ENCODE measurements at regions not wholly inside any gene's neighbourhood (a gene's known extent, or its start where the extent isn't known, plus 50 kb on each side); places are given as distances from the start of the nearest gene placed in this dataset.

DNA sequence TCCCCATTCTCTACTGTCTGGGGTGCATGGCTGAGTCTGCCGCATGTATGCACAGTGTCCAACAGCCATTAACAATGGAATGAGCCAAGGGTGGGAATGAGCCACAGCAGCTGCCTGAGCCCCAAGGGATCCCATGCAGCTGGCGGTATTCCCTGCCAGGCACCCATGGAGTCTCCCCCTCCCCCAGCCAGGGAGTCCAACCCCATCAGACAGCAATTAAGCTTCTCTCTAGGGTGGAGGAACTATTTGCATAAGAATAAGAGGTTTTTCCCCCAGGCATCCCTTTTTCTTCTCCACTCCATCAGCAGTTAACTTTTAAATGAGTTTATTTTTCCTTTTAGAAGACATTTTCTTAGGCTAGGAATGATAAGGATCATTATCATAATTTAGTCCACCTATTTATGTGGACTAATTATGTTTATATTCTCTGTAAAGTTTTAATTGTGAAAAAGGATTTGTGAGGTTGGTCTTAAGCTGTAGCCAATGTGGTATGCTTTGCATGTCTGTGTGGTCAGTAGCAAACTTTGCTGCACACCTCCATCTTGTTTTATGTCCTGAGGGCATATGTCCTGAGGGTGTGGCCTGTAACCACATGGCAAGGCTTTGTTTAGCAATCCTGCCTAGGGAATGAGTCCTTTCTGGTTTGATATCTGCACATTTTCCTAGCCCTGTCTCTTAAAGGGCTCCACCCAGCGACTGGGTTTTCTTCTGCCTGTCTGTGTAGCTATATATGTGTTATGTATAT is 158.9 kb upstream of the OLIG3 start:
- H3K4me3 Mint-ChIP-seq, result no peak overlapping the region
- H3K27me3 Mint-ChIP-seq (ENCODE audit: low read depth), result peaks cover 3% of the 10 kb centered on the region
- ATAC-seq (replicated peaks in 1 of 2), result no peak
- peaks cover 0 to 1% of the 10 kb centered on the region in 2 donors for H3K36me3 Mint-ChIP-seq (ENCODE audit: insufficient read depth in 2 of 2)
- H3K9me3 Mint-ChIP-seq, result no peaks in the 10 kb centered on the region
- H3K4me1 Mint-ChIP-seq (ENCODE audit: low read depth), result peaks cover 25% of the 10 kb centered on the region
- H3K27ac Mint-ChIP-seq, result no peak overlapping the region
- no peak for DNase-seq

DNA sequence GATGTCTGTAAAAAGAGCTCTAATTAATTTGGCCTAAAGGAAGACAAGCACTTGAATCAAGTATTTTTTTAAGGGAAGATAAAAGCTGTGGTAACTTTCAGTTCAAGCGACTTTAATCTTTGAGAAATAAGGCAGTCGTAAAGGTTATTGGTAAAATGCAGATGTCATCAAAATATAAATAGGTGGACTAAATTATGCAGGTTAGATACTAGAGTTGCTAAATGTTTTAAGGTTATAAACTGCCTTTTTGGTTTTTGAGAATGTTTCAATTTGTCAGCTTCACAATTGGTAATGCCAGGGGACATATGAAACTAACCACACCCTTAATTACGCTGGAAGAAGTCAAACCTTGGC is 159.5 kb upstream of the OLIG3 start:
- Mint-ChIP-seq H3K27ac (no peak overlapping the region), H3K27me3 (ENCODE audit: low read depth) (peaks cover 6% of the 10 kb centered on the region), H3K36me3 (ENCODE audit: insufficient read depth in 2 of 2) (peaks cover 0 to 1% of the 10 kb centered on the region in 2 donors), H3K9me3 (no peaks in the 10 kb centered on the region), H3K4me1 (ENCODE audit: low read depth) (peaks cover 26% of the 10 kb centered on the region), H3K4me3 (no peak overlapping the region)
- ATAC-seq (replicated peaks in 1 of 2) (no peak), DNase-seq (no peak)

DNA sequence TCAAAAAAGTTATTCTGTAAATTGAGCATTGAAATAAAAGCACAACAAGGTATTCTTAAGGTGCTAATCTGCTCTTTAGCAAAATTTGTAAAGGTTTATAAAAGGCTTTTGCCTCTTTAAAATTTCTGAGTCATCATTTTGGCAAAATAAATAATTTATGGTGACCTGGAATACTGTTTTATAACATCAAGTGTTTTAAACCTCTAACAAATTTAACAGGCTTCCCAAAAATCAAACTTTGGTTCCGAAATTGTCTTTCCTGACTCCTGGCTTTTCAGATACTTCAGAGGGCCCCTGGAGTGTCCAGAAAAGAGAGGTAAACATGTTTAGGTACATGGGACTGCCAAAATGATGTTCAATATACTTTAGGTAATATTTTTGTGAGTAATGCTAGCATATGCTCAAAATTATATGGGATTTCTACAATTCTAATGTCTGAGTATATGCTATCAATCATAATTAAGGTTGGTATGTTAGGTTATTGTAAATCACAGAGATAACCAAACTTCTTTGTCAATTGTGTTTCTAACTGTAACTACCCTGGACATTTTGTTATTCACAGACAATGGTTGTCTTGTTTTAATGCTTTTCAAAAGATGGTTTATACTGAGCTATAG is 160.3 kb upstream of the OLIG3 start:
- H3K4me3 Mint-ChIP-seq, result no peak overlapping the region
- H3K36me3 Mint-ChIP-seq (ENCODE audit: insufficient read depth in 2 of 2), result peaks cover 0 to 1% of the 10 kb centered on the region in 2 donors
- H3K9me3 Mint-ChIP-seq, result no peaks in the 10 kb centered on the region
- H3K4me1 Mint-ChIP-seq (ENCODE audit: low read depth), result peaks cover 27% of the 10 kb centered on the region
- DNase-seq, result no peak
- H3K27ac Mint-ChIP-seq, result no peak overlapping the region
- no peak for ATAC-seq (replicated peaks in 1 of 2)
- peaks cover 13% of the 10 kb centered on the region for H3K27me3 Mint-ChIP-seq (ENCODE audit: low read depth)

DNA sequence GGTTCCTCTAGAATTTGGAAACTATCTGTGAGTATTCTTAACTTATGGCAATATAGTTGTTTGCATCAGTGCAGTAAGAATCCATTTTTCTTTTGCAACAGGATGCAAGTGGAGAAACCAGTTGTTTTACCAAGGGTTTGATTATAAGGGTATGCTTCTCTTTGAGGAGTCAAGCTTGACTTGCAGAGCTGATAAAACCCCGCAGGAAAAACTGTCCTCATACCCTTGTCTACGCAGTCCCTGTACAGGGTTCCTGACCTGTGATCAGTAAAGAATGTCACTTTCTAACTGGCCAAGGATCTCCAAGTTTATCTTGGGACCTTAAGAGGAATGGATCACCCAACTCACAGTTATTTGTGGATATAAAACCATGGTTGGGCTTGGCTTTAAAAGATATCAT is 161.1 kb upstream of the OLIG3 start:
- Mint-ChIP-seq H3K4me1 (ENCODE audit: low read depth) (peaks cover 27% of the 10 kb centered on the region), H3K9me3 (no peaks in the 10 kb centered on the region), H3K27me3 (ENCODE audit: low read depth) (peaks cover 13% of the 10 kb centered on the region), H3K27ac (no peak overlapping the region), H3K4me3 (no peak overlapping the region), H3K36me3 (ENCODE audit: insufficient read depth in 2 of 2) (peaks cover 0 to 1% of the 10 kb centered on the region in 2 donors)
- ATAC-seq (replicated peaks in 1 of 2) (no peak), DNase-seq (no peak)

DNA sequence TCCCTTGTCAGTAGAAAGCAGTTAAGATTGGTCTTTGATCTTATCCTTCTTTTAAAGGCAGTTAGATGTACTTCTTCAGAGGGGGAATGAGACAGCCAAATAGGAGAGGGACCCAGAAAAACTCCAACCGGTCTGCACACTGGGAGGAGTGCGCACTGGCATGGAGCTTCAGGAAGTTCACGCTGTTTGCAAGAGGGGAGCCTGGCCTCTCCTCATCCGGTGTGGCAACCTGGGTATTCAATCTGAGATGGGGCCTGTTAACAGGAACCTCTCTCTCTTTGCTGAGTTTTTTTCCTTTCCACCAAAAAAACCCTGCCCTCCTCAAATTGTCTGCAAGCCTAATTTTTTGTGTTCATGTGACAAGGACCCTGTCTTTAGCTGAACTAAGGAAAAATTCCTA is 162.5 kb upstream of the OLIG3 start:
- Mint-ChIP-seq H3K4me1 (ENCODE audit: low read depth) (peaks cover 27% of the 10 kb centered on the region), H3K9me3 (no peaks in the 10 kb centered on the region), H3K36me3 (ENCODE audit: insufficient read depth in 2 of 2) (peaks cover 0 to 1% of the 10 kb centered on the region in 2 donors), H3K27me3 (ENCODE audit: low read depth) (peaks cover 13% of the 10 kb centered on the region), H3K4me3 (peak overlapping the region; percentile 20 to 82), H3K27ac (peak overlapping the region; percentile 86)
- DNase-seq (no peak), ATAC-seq (replicated peaks in 1 of 2) (no peak)

DNA sequence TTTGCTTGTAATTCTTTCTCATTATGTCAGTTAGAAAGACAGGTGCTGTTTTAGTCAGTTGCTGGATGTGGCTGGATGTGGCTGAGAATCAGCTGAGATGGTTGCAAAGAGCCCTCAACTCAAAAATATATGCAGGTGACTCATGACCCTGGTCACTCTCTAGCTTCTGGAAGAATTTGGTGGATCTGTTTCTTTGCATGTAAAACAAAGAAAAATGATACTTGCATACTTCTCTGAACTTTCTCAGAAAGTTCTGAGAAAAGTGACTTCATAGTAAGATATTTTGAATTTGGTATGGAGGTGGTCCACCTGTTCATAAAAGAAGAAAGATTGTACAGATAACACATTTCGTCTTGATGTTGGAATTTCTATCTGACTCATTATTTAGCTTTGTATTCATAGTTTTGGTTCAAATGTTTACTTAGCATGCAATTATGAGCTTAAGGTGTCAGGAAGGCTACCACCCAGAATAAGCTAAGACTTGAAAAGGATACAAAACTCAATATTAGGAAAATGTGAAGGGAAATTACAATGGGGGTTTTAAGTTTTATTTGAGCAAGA is 163.2 kb upstream of the OLIG3 start:
- peak; percentile 66 to 67 for DNase-seq
- H3K9me3 Mint-ChIP-seq, result no peaks in the 10 kb centered on the region
- H3K36me3 Mint-ChIP-seq (ENCODE audit: insufficient read depth in 2 of 2), result peaks cover 0 to 1% of the 10 kb centered on the region in 2 donors
- H3K27me3 Mint-ChIP-seq (ENCODE audit: low read depth), result peaks cover 13% of the 10 kb centered on the region
- H3K27ac Mint-ChIP-seq, result peak overlapping the region; percentile 86
- peak overlapping the region; percentile 13 to 82 for H3K4me3 Mint-ChIP-seq
- peak; percentile 95 for ATAC-seq (replicated peaks in 1 of 2)
- peaks cover 27% of the 10 kb centered on the region for H3K4me1 Mint-ChIP-seq (ENCODE audit: low read depth)

DNA sequence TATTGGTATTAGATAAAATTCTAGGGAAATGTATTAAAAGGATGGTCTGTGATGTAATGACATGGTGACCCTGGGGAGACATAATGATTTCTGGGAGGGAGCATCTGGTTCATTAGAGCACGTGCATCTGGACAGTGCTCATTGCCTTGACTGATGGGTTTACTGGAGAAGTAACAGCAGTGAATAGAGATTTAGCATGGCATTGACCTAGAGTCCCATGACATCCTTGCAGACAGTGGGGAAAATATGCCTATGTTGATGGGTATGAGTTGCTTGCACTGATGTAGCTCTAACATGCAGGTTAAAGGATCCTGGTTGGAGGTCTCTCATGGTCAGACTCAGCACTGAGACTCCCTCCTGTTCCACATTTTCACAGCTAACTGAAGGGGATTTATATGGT is 164.1 kb upstream of the OLIG3 start:
- no peak for DNase-seq
- Mint-ChIP-seq H3K9me3 (no peaks in the 10 kb centered on the region), H3K27ac (peak overlapping the region; percentile 86), H3K4me3 (peak overlapping the region; percentile 8 to 82), H3K36me3 (ENCODE audit: insufficient read depth in 2 of 2) (peaks cover 0 to 1% of the 10 kb centered on the region in 2 donors), H3K27me3 (ENCODE audit: low read depth) (peaks cover 13% of the 10 kb centered on the region), H3K4me1 (ENCODE audit: low read depth) (peaks cover 27% of the 10 kb centered on the region)
- ATAC-seq (replicated peaks in 1 of 2), result no peak

DNA sequence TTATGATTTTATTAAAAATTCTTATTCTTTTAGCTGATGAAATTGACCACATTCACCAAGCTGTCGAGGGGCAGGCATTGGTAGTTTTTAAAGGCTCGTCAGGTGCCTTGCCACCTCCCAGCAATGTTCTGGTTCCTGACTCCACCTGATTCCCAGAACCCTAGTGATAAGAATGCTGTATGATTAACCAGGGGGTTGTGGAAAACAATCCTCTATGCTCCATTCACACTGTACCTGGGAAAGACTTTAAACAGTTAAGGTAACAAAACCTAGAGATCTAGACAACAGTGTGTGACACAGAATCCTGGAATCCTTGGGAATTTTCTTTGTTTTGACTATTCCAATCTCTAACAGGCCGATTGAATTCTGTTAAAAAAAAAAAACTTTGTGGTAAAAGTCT is 165.7 kb upstream of the OLIG3 start:
- no peak overlapping the region for H3K27ac Mint-ChIP-seq
- peaks cover 0 to 1% of the 10 kb centered on the region in 2 donors for H3K36me3 Mint-ChIP-seq (ENCODE audit: insufficient read depth in 2 of 2)
- no peak overlapping the region for H3K4me3 Mint-ChIP-seq
- no peaks in the 10 kb centered on the region for H3K9me3 Mint-ChIP-seq
- DNase-seq, result no peak
- H3K27me3 Mint-ChIP-seq (ENCODE audit: low read depth), result peaks cover 13% of the 10 kb centered on the region
- ATAC-seq (replicated peaks in 1 of 2), result no peak
- H3K4me1 Mint-ChIP-seq (ENCODE audit: low read depth), result peaks cover 33% of the 10 kb centered on the region

DNA sequence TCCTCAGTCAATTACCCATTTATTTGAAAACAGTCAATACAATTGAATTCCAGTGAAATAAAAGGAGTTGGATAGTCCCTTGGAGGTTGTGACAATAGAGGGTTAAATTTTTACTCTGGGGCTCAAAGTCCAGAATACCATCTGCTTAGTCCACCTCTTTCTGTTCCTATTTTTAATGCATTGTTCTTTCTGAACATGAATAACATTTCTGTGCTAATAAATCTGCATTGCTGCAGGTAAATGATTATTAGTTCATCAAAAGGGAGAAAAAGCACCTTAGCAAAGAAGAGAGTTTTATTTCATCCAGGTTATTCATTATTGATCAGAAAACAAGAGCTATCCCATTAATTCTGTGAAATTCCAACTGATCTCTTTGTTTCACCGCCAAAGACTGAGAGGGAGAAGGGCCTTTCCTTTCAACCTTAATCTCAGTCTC is 166.1 kb upstream of the OLIG3 start:
- no peak overlapping the region for H3K4me3 Mint-ChIP-seq
- H3K27ac Mint-ChIP-seq, result no peak overlapping the region
- peaks cover 0 to 1% of the 10 kb centered on the region in 2 donors for H3K36me3 Mint-ChIP-seq (ENCODE audit: insufficient read depth in 2 of 2)
- peaks cover 34% of the 10 kb centered on the region for H3K4me1 Mint-ChIP-seq (ENCODE audit: low read depth)
- ATAC-seq (replicated peaks in 1 of 2) (no peak), DNase-seq (no peak)
- peaks cover 13% of the 10 kb centered on the region for H3K27me3 Mint-ChIP-seq (ENCODE audit: low read depth)
- H3K9me3 Mint-ChIP-seq, result no peaks in the 10 kb centered on the region

DNA sequence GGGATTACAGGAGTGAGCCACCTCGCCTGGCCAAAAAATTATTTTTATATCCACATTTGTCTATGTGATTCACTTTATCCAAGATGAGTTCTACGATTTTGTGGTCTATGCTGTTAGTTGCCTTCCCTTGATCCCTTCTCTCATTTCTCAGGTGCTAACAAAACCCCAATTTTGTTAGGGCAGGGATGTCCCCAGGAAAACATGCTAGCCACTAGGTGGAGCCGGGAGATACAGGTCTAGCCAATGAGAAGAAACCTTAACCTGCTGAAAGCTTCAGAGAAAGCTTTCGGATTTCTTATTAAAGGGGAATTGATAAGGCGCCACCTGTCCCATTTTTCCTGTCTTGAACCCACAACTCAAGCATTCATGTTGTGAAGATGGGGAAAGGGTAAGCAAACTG is 167.4 kb upstream of the OLIG3 start:
- H3K9me3 Mint-ChIP-seq, result no peaks in the 10 kb centered on the region

DNA sequence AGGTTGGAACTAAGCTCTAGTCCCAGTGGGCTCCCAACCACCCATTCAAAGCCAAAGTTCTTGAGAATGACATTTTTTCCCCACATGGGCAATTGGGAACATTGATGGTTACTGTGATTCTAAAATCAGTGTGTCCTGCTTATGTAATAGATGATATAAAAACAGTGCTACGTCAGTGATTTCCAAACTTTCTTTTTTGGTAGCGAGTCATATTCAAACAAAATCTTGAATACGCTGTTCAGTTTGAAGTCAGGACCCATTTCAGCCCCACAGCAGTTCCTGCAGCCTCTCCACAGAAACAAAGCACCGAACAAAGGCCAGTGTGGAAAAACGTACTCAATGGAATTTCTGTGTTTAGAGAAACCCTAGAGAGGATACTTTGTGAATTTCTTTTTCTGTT is 170.0 kb upstream of the OLIG3 start:
- no peak overlapping the region for H3K4me3 Mint-ChIP-seq
- no peaks in the 10 kb centered on the region for H3K36me3 Mint-ChIP-seq (ENCODE audit: insufficient read depth in 2 of 2)
- H3K9me3 Mint-ChIP-seq, result no peaks in the 10 kb centered on the region
- peak in 1 of 2 donors; percentile 27 for ATAC-seq (replicated peaks in 1 of 2)
- H3K27me3 Mint-ChIP-seq (ENCODE audit: low read depth), result peaks cover 2% of the 10 kb centered on the region
- DNase-seq, result no peak
- H3K4me1 Mint-ChIP-seq (ENCODE audit: low read depth), result peaks cover 17% of the 10 kb centered on the region
- peak overlapping the region; percentile 34 for H3K27ac Mint-ChIP-seq

More for the DNA sequence above, 167.4 kb upstream of the OLIG3 start:
- peak in 1 of 2 donors; percentile 40 for DNase-seq
- H3K36me3 Mint-ChIP-seq (ENCODE audit: insufficient read depth in 2 of 2), result no peaks in the 10 kb centered on the region
- peaks cover 13% of the 10 kb centered on the region for H3K27me3 Mint-ChIP-seq (ENCODE audit: low read depth)
- H3K4me1 Mint-ChIP-seq (ENCODE audit: low read depth), result peaks cover 35% of the 10 kb centered on the region
- no peak overlapping the region for H3K4me3 Mint-ChIP-seq
- H3K27ac Mint-ChIP-seq, result no peak overlapping the region
- no peak for ATAC-seq (replicated peaks in 1 of 2)

DNA sequence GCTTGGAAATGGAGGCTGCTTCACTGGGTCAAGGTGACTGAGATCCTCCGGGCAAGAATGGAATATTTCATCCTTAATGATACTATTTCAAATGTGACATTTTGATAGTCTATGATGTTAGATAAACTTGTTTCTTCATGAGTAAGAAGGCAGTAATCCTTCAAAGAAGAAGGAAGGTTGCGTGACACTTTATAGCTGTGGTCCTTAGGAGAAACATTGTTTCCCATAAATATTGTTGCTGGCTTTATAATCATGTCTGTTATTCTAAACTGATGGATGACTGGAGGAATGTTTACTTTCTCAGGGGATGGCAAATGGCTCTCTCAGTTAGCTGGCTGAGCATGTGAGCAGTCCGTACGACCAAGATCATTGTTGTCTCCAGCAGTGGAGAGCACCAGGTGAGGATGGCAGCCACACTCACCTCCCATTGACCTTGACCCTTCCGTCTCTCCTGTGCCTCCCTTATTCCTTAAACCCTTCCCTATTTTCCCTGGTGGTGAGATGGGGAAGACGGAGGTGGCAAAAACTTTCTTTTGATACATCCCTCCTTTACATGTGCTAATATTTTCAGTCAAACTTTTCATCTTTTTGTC is 171.2 kb upstream of the OLIG3 start:
- no peak overlapping the region for H3K27ac Mint-ChIP-seq
- no peak for DNase-seq
- H3K9me3 Mint-ChIP-seq, result no peaks in the 10 kb centered on the region
- H3K4me3 Mint-ChIP-seq, result no peak overlapping the region
- H3K36me3 Mint-ChIP-seq (ENCODE audit: insufficient read depth in 2 of 2), result no peaks in the 10 kb centered on the region
- ATAC-seq (replicated peaks in 1 of 2), result no peak
- peaks cover 8% of the 10 kb centered on the region for H3K27me3 Mint-ChIP-seq (ENCODE audit: low read depth)
- H3K4me1 Mint-ChIP-seq (ENCODE audit: low read depth), result peaks cover 17% of the 10 kb centered on the region

DNA sequence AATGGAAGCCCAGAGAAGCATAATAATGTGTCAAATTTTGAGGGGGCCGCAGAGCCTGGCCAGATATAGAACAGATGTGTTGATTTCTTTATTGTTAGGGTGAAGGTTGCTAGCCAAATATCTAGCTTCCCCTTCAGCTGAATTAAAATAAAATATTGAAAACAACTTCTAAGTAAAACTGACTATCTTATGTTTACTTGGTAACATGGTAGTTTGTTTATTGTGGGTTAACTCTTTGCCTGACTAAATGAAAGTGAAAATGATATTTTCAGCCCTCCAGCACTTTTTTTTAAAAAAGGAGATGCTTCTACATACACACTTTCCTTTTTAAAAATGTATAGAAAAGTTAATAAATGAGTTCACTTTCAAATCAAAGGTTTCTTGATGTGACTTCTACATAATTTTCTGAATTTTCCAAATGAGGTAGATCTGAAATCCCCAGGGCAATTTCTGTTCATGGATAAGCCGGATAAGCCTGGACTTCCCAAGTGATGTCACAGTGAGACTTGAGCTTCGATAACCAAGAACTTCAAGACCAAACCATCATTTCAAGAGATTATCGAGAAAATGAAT is 172.1 kb upstream of the OLIG3 start:
- Mint-ChIP-seq H3K27me3 (ENCODE audit: low read depth) (peaks cover 15% of the 10 kb centered on the region), H3K27ac (peak overlapping the region; percentile 92), H3K4me3 (peak overlapping the region; percentile 3 to 89)

More for the DNA sequence above, 172.1 kb upstream of the OLIG3 start:
- DNase-seq, result no peak
- Mint-ChIP-seq H3K36me3 (ENCODE audit: insufficient read depth in 2 of 2) (peaks cover 0 to 2% of the 10 kb centered on the region in 2 donors), H3K9me3 (peaks cover 0 to 4% of the 10 kb centered on the region in 2 donors), H3K4me1 (ENCODE audit: low read depth) (peaks cover 17% of the 10 kb centered on the region)
- peak; percentile 25 to 41 for ATAC-seq (replicated peaks in 1 of 2)
